Astrocyte of the spinal cord (primary cell): ENCODE measurements at regions not wholly inside any gene's neighbourhood (a gene's known extent, or its start where the extent isn't known, plus 50 kb on each side); places are given as distances from the start of the nearest gene placed in this dataset.

Experiments used
- DNase-seq: peaks from one replicate; pipeline ENCODE4 v3.0.0; 2011; ENCODE audit warnings: low read depth, low spot score
- H3K4me3 ChIP-seq: 2 replicates; pipeline ENCODE4 v1.5.1; 2011; ENCODE audit warnings: low read depth, mild to moderate bottlenecking, low read length, moderate library complexity
- CTCF ChIP-seq: IDR thresholded peaks from 2 replicates; pipeline ENCODE4 v1.5.1; 2012; ENCODE audit warnings: low read depth, mild to moderate bottlenecking, low read length, inconsistent platforms
- in situ Hi-C: cut with HindIII; loops from 2 replicates; pipeline ENCODE4 v1.10.0; 2017; ENCODE audit warnings: low sequenced_read_pairs

GRCh38 chr5:97919719-97920118, 736.7 kb upstream of the RIOK2 start:
- TF ChIP-seq CTCF, result no peak
- in situ Hi-C loops, result no loop called here
- DNase-seq, result no peak

GRCh38 chr5:97922776-97923175, 739.7 kb upstream of the RIOK2 start:
- no peak for DNase-seq
- H3K4me3 ChIP-seq, result no peak overlapping the region
- in situ Hi-C loops, result no loop called here
- TF ChIP-seq CTCF, result no peak

More at GRCh38 chr5:97919719-97920118, 736.7 kb upstream of the RIOK2 start:
- no peak overlapping the region for H3K4me3 ChIP-seq

GRCh38 chr5:97923496-97923895, 740.4 kb upstream of the RIOK2 start:
- no peak for TF ChIP-seq CTCF
- DNase-seq, result no peak
- in situ Hi-C loops, result no loop called here
- no peak overlapping the region for H3K4me3 ChIP-seq

GRCh38 chr5:97923997-97924396, 741.0 kb upstream of the RIOK2 start:
- DNase-seq, result no peak
- in situ Hi-C loops, result no loop called here
- H3K4me3 ChIP-seq, result no peak overlapping the region
- no peak for TF ChIP-seq CTCF

GRCh38 chr5:97929383-97929782, 746.3 kb upstream of the RIOK2 start:
- in situ Hi-C loops, result no loop called here
- H3K4me3 ChIP-seq, result no peak overlapping the region
- DNase-seq, result no peak
- TF ChIP-seq CTCF, result no peak

GRCh38 chr5:97931829-97932228, 748.8 kb upstream of the RIOK2 start:
- in situ Hi-C loops, result no loop called here
- H3K4me3 ChIP-seq, result no peak overlapping the region
- TF ChIP-seq CTCF, result no peak
- DNase-seq, result no peak

GRCh38 chr5:97936231-97936630, 753.2 kb upstream of the RIOK2 start:
- no peak for TF ChIP-seq CTCF
- in situ Hi-C loops, result no loop called here
- DNase-seq, result no peak
- no peak overlapping the region for H3K4me3 ChIP-seq
